ENCODE measurements at regions not wholly inside any gene's neighbourhood (a gene's known extent, or its start where the extent isn't known, plus 50 kb on each side); places are given as distances from the start of the nearest gene placed in this dataset.

DNA sequence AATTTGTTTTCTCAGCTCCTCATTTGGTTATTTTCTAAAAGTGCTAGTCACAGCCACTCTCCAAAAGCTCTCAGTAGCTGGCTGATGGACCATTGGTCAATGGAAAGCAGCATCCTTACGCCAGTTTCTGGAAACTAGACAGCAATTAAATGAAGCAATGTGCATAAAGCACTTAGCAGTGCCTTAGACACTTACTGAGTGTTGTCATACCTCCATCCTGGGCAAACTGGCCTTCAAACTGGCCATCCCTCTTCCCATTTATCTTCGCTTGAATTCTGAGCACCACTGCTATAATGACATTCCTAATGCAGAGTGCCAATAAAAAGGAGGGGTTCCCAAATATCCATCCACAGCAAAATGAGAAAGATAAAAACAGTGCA is 209.2 kb downstream of the ENC1 start:
- no peak for DNase-seq
- no peaks in the 10 kb centered on the region for H3K9me3 ChIP-seq
- WGBS, 2 donors, result 94 to 100% methylated on average over 2 of the region's 2 CpGs
- peaks cover 22% of the 10 kb centered on the region for H3K4me1 ChIP-seq
- no peak for TF ChIP-seq POLR2A (IDR thresholded peaks at IDR 0.05)
- TF ChIP-seq, protein P1, sequence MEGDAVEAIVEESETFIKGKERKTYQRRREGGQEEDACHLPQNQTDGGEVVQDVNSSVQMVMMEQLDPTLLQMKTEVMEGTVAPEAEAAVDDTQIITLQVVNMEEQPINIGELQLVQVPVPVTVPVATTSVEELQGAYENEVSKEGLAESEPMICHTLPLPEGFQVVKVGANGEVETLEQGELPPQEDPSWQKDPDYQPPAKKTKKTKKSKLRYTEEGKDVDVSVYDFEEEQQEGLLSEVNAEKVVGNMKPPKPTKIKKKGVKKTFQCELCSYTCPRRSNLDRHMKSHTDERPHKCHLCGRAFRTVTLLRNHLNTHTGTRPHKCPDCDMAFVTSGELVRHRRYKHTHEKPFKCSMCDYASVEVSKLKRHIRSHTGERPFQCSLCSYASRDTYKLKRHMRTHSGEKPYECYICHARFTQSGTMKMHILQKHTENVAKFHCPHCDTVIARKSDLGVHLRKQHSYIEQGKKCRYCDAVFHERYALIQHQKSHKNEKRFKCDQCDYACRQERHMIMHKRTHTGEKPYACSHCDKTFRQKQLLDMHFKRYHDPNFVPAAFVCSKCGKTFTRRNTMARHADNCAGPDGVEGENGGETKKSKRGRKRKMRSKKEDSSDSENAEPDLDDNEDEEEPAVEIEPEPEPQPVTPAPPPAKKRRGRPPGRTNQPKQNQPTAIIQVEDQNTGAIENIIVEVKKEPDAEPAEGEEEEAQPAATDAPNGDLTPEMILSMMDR (IDR thresholded peaks at IDR 0.05), result no peak
- H3K27me3 ChIP-seq, result no peaks in the 10 kb centered on the region
- intact Hi-C loops (cut with DNase I; ENCODE audit: low total_unique reads), result no loop called here
- H3K4me3 ChIP-seq, result no peak overlapping the region
- H3K36me3 ChIP-seq (ENCODE audit: low read depth, missing control alignments), result no peaks in the 10 kb centered on the region
- no peak overlapping the region for H3K27ac ChIP-seq

DNA sequence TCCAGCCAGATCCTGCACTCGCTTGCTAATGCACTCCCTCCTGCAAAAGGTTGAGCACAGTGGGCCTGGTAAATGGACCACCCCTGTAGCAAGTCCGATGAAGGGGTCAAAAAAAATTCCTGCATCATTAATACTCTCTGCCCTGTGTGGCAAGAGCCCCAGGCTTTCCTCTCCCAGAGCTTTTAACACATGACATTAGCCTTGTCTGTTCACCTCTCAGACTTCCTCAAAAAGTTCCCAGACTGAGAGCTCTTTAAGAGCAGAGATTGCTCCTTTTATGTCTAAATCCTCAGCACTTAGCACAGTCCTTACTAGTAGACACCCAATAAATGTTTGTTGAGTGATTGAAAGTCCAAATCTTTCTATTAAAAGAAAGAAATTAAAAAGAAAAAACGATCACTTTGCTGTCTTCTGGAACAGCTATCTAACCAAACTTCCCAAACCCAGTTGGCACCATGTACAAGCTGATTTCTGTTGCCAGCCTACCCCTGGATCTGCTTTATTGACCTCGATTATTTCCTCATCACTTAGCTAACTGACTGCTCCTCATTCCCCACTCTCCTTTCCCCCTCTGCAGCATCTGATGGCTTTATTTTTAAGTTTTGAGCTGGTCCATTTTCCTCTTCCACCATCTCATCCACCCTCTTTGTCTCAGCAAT is 209.8 kb downstream of the ENC1 start:
- TF ChIP-seq, protein P1 (IDR thresholded peaks at IDR 0.05), result no peak
- TF ChIP-seq POLR2A (IDR thresholded peaks at IDR 0.05), result no peak
- Histone ChIP-seq H3K4me1 (peaks cover 25% of the 10 kb centered on the region), H3K9me3 (no peaks in the 10 kb centered on the region), H3K36me3 (ENCODE audit: low read depth, missing control alignments) (no peaks in the 10 kb centered on the region), H3K27ac (no peak overlapping the region), H3K27me3 (no peaks in the 10 kb centered on the region), H3K4me3 (no peak overlapping the region)
- DNase-seq, result no peak
- 85% methylated on average over 4 of the region's 4 CpGs for WGBS, 2 donors
- intact Hi-C loops (cut with DNase I; ENCODE audit: low total_unique reads), result no loop called here

DNA sequence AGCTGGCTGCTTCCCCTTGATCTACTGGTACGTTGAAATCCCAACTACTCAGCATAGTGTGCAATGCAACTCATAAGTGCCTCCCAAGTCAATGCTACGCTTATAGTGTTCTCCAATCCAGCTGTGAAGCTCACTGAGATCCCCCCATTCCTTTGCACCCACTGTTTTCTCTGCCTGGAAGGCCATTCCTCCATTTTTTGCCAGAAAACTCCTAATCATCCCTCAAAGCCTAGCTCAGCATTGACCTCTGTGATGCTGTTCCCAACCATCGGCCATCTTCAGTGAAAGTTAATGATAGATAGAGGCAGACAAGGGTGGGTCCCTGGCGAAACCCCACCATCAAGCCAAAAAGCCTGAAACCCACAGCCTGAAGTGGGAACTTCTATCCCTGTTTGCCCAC is 211.0 kb downstream of the ENC1 start:
- no peaks in the 10 kb centered on the region for H3K27me3 ChIP-seq
- intact Hi-C loops (cut with DNase I; ENCODE audit: low total_unique reads), result no loop called here
- 94 to 98% methylated on average over 4 of the region's 4 CpGs for WGBS, 2 donors
- no peak overlapping the region for H3K4me3 ChIP-seq
- H3K9me3 ChIP-seq, result no peaks in the 10 kb centered on the region
- no peak overlapping the region for H3K27ac ChIP-seq
- DNase-seq, result no peak
- TF ChIP-seq POLR2A (IDR thresholded peaks at IDR 0.05), result no peak
- TF ChIP-seq, protein P1 (IDR thresholded peaks at IDR 0.05), result no peak
- H3K36me3 ChIP-seq (ENCODE audit: low read depth, missing control alignments), result no peaks in the 10 kb centered on the region
- H3K4me1 ChIP-seq, result peaks cover 25% of the 10 kb centered on the region

DNA sequence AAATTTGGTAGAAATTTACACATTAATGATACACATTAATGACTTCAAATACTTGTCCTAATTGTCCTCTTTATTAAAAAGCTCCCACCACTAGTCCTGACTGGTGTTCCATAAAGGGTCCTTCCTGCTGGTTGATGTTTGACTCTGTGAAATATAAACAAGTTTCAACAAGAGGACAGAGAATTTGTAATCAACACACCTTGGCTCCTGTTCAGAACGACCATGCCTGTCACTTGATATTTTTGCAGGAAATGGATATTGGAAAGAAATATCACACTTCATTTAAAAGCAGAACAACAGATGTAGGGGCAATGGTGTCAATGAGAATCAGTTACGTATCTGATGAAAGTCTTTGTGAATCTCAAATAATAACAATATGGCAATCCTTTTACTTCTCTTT is 211.7 kb downstream of the ENC1 start:
- H3K4me1 ChIP-seq, result peaks cover 19% of the 10 kb centered on the region
- no peak overlapping the region for H3K4me3 ChIP-seq
- intact Hi-C loops (cut with DNase I; ENCODE audit: low total_unique reads), result no loop called here
- TF ChIP-seq, protein P1 (IDR thresholded peaks at IDR 0.05), result no peak
- TF ChIP-seq POLR2A (IDR thresholded peaks at IDR 0.05), result no peak
- H3K36me3 ChIP-seq (ENCODE audit: low read depth, missing control alignments), result no peaks in the 10 kb centered on the region
- no peaks in the 10 kb centered on the region for H3K27me3 ChIP-seq
- H3K9me3 ChIP-seq, result no peaks in the 10 kb centered on the region
- WGBS, 2 donors, result 82 to 89% methylated on average over 2 of the region's 2 CpGs
- no peak for DNase-seq
- no peak overlapping the region for H3K27ac ChIP-seq

DNA sequence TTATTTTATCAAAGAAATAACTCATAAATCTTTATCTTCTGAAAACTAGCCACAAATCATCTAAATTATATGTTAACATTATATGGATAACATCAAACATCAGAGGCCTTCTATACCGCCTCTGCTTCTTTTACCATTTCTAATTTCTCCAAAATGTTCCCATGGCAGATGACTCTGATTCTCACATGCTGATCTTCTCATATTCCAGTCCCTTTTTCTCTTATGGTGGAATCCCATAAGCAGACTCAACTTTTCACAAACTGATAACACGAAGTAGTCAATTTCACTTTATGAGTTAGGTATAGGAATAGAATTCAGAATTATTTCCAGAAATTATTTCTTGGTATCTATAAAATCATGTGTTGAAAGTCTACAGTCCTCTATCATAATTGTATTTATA is 212.3 kb downstream of the ENC1 start:
- Histone ChIP-seq H3K9me3 (no peaks in the 10 kb centered on the region), H3K27ac (no peak overlapping the region), H3K36me3 (ENCODE audit: low read depth, missing control alignments) (no peaks in the 10 kb centered on the region), H3K4me1 (peaks cover 13% of the 10 kb centered on the region), H3K4me3 (no peak overlapping the region), H3K27me3 (no peaks in the 10 kb centered on the region)
- WGBS, 2 donors, result 89 to 93% methylated on average over 2 of the region's 2 CpGs
- intact Hi-C loops (cut with DNase I; ENCODE audit: low total_unique reads), result no loop called here
- DNase-seq, result no peak
- TF ChIP-seq POLR2A (IDR thresholded peaks at IDR 0.05), result no peak
- TF ChIP-seq, protein P1 (IDR thresholded peaks at IDR 0.05), result no peak

Data from testis (tissue), 2 donors.